Duodenal mucosa (tissue), 2 donors: ENCODE measurements at regions not wholly inside any gene's neighbourhood (a gene's known extent, or its start where the extent isn't known, plus 50 kb on each side); places are given as distances from the start of the nearest gene placed in this dataset.

Source experiments
- H3K27ac ChIP-seq: one replicate; pipeline ENCODE4 v1.7.0; 2013; ENCODE audit warnings: low read depth, low read length
- H3K27me3 ChIP-seq, 2 donors: one replicate each; pipeline ENCODE4 v1.7.0; 2013; ENCODE audit warnings: low read length in 2 of 2, control low read depth in 1 of 2; ENCODE audit not compliant: insufficient read depth in 2 of 2, control insufficient read depth in 1 of 2
- H3K36me3 ChIP-seq, 2 donors: one replicate each; pipeline ENCODE4 v1.7.0; 2013; ENCODE audit warnings: low read length in 2 of 2, control low read depth in 1 of 2; ENCODE audit not compliant: insufficient read depth in 2 of 2, control insufficient read depth in 1 of 2
- H3K4me1 ChIP-seq, 2 donors: one replicate each; pipeline ENCODE4 v1.7.0; 2013; ENCODE audit warnings: low read length in 2 of 2, control low read depth in 1 of 2; ENCODE audit not compliant: insufficient read depth in 2 of 2, control insufficient read depth in 1 of 2
- H3K4me3 ChIP-seq, 2 donors: one replicate each; pipeline ENCODE4 v1.7.0; 2013; ENCODE audit warnings: low read length in 2 of 2, low read depth in 1 of 2
- H3K9ac ChIP-seq, 2 donors: one replicate each; pipeline ENCODE4 v1.7.0; 2013; ENCODE audit warnings: low read length in 2 of 2, low read depth in 1 of 2
- H3K9me3 ChIP-seq, 2 donors: one replicate each; pipeline ENCODE4 v1.7.0; 2013; ENCODE audit warnings: low read length in 2 of 2, control low read depth in 1 of 2; ENCODE audit not compliant: control insufficient read depth in 1 of 2

- H3K9me3 ChIP-seq, result no peaks in the 10 kb centered on the region
- H3K36me3 ChIP-seq, result no peaks in the 10 kb centered on the region
- no peaks in the 10 kb centered on the region for H3K4me1 ChIP-seq
- no peak overlapping the region for H3K27ac ChIP-seq
- H3K4me3 ChIP-seq, result no peak overlapping the region
- no peak overlapping the region for H3K9ac ChIP-seq
- no peaks in the 10 kb centered on the region for H3K27me3 ChIP-seq
These were observed 248.7 kb upstream of the CBLB start for GRCh38 chr3:106117490-106117858.

- H3K9me3 ChIP-seq, result no peaks in the 10 kb centered on the region
- H3K27ac ChIP-seq, result no peak overlapping the region
- H3K36me3 ChIP-seq, result no peaks in the 10 kb centered on the region
These were observed 250.8 kb upstream of the CBLB start for GRCh38 chr3:106119614-106120082.

GRCh38 chr3:106120356-106120755, 251.5 kb upstream of the CBLB start:
- no peaks in the 10 kb centered on the region for H3K27me3 ChIP-seq
- H3K4me1 ChIP-seq, result no peaks in the 10 kb centered on the region
- no peak overlapping the region for H3K4me3 ChIP-seq
- no peak overlapping the region for H3K27ac ChIP-seq
- no peaks in the 10 kb centered on the region for H3K36me3 ChIP-seq
- no peak overlapping the region for H3K9ac ChIP-seq
- H3K9me3 ChIP-seq, result no peaks in the 10 kb centered on the region

More at GRCh38 chr3:106119614-106120082, 250.8 kb upstream of the CBLB start:
- Histone ChIP-seq H3K4me1 (no peaks in the 10 kb centered on the region), H3K4me3 (no peak overlapping the region), H3K9ac (no peak overlapping the region), H3K27me3 (no peaks in the 10 kb centered on the region)

- Histone ChIP-seq H3K27me3 (no peaks in the 10 kb centered on the region), H3K4me1 (no peaks in the 10 kb centered on the region), H3K9me3 (no peaks in the 10 kb centered on the region), H3K4me3 (no peak overlapping the region), H3K27ac (no peak overlapping the region), H3K36me3 (no peaks in the 10 kb centered on the region), H3K9ac (no peak overlapping the region)
These were observed 252.9 kb upstream of the CBLB start for GRCh38 chr3:106121491-106122289.

- H3K9ac ChIP-seq, result no peak overlapping the region
- no peaks in the 10 kb centered on the region for H3K36me3 ChIP-seq
- no peaks in the 10 kb centered on the region for H3K4me1 ChIP-seq
- H3K4me3 ChIP-seq, result no peak overlapping the region
- no peaks in the 10 kb centered on the region for H3K27me3 ChIP-seq
- no peak overlapping the region for H3K27ac ChIP-seq
- H3K9me3 ChIP-seq, result no peaks in the 10 kb centered on the region
These were observed 256.0 kb upstream of the CBLB start for GRCh38 chr3:106124818-106125217.

GRCh38 chr3:106125321-106125720, 256.5 kb upstream of the CBLB start:
- no peaks in the 10 kb centered on the region for H3K4me1 ChIP-seq

GRCh38 chr3:106126067-106126845, 257.4 kb upstream of the CBLB start:
- H3K27ac ChIP-seq, result no peak overlapping the region
- no peaks in the 10 kb centered on the region for H3K36me3 ChIP-seq
- H3K9me3 ChIP-seq, result no peaks in the 10 kb centered on the region
- H3K9ac ChIP-seq, result no peak overlapping the region
- no peak overlapping the region for H3K4me3 ChIP-seq
- H3K4me1 ChIP-seq, result no peaks in the 10 kb centered on the region
- H3K27me3 ChIP-seq, result no peaks in the 10 kb centered on the region

More at GRCh38 chr3:106125321-106125720, 256.5 kb upstream of the CBLB start:
- H3K9ac ChIP-seq, result no peak overlapping the region
- H3K4me3 ChIP-seq, result no peak overlapping the region
- H3K27me3 ChIP-seq, result no peaks in the 10 kb centered on the region
- no peak overlapping the region for H3K27ac ChIP-seq
- H3K9me3 ChIP-seq, result no peaks in the 10 kb centered on the region
- H3K36me3 ChIP-seq, result no peaks in the 10 kb centered on the region

- Histone ChIP-seq H3K4me3 (no peak overlapping the region), H3K27ac (no peak overlapping the region)
These were observed 258.0 kb upstream of the CBLB start for GRCh38 chr3:106126846-106127235.

GRCh38 chr3:106129939-106130338, 261.1 kb upstream of the CBLB start:
- Histone ChIP-seq H3K4me3 (no peak overlapping the region), H3K27ac (no peak overlapping the region), H3K27me3 (no peaks in the 10 kb centered on the region)

More at GRCh38 chr3:106126846-106127235, 258.0 kb upstream of the CBLB start:
- no peaks in the 10 kb centered on the region for H3K9me3 ChIP-seq
- H3K36me3 ChIP-seq, result no peaks in the 10 kb centered on the region
- no peaks in the 10 kb centered on the region for H3K4me1 ChIP-seq
- no peak overlapping the region for H3K9ac ChIP-seq
- no peaks in the 10 kb centered on the region for H3K27me3 ChIP-seq

More at GRCh38 chr3:106129939-106130338, 261.1 kb upstream of the CBLB start:
- H3K9me3 ChIP-seq, result no peaks in the 10 kb centered on the region
- no peaks in the 10 kb centered on the region for H3K36me3 ChIP-seq
- no peaks in the 10 kb centered on the region for H3K4me1 ChIP-seq
- H3K9ac ChIP-seq, result no peak overlapping the region
